Neutrophil (primary cell): ENCODE measurements at regions not wholly inside any gene's neighbourhood (a gene's known extent, or its start where the extent isn't known, plus 50 kb on each side); places are given as distances from the start of the nearest gene placed in this dataset.

Experiments used
- H3K27ac ChIP-seq: fragments of 200-600 bp; sonication (generic); 2 replicates; pipeline ENCODE4 v1.5.1; 2016; ENCODE audit warnings: mild to moderate bottlenecking, moderate library complexity
- H3K27me3 ChIP-seq: fragments of 200-600 bp; sonication (generic); 2 replicates; pipeline ENCODE4 v1.6.0; 2016; ENCODE audit warnings: mild to moderate bottlenecking
- H3K36me3 ChIP-seq: fragments of 200-600 bp; sonication (generic); 2 replicates; pipeline ENCODE4 v1.5.1; 2017
- H3K4me1 ChIP-seq, 2 experiments: fragments of 200-600 bp in 1 of 2; sonication (generic) in 1 of 2; 1 replicate in 1 of 2; 2 replicates in 1 of 2; pipeline versions ENCODE4 v1.5.1 to v1.6.1; 2013 to 2016; ENCODE audit warnings: low read depth in 1 of 2, low read length in 1 of 2, mild to moderate bottlenecking in 1 of 2, moderate library complexity in 1 of 2; ENCODE audit not compliant: control insufficient read depth in 1 of 2, insufficient read depth in 1 of 2
- H3K4me3 ChIP-seq, 2 experiments: fragments of 200-600 bp in 1 of 2; sonication (generic) in 1 of 2; 1 replicate in 1 of 2; 2 replicates in 1 of 2; pipeline ENCODE4 v1.5.1; 2013 to 2016; ENCODE audit warnings: low read depth in 1 of 2, low read length in 1 of 2, mild to moderate bottlenecking in 1 of 2, moderate library complexity in 1 of 2
- H3K9me3 ChIP-seq: fragments of 200-600 bp; sonication (generic); 2 replicates; pipeline ENCODE4 v1.5.1; 2016
- TF ChIP-seq, protein P1 (sequence below): fragments of 200-600 bp; sonication (generic); IDR thresholded peaks from 2 replicates; pipeline ENCODE4 v1.5.1; 2016; ENCODE audit warnings: antibody characterized with exemption

DNA sequence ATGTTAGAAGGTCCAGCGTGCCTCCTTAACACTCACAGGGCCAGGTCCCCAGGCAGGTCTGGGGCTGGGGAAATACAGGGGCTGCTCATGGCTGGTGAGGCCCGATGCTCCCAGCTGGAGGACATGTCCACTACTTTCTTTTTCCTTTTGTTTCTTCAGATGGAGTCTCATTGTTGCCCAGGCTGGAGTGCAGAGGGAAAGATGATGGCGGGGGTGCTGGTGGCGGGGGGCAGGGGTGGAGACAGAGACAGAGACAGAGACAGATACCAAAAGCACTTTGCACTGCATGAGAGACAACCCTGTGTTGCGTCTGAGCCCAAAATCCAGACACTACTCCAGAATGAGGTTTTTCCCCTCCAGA lies 211.0 kb downstream of the SH3BP4 start:
- Histone ChIP-seq H3K4me3 (no peak overlapping the region), H3K36me3 (no peaks in the 10 kb centered on the region), H3K9me3 (no peaks in the 10 kb centered on the region), H3K4me1 (no peaks in the 10 kb centered on the region), H3K27me3 (no peaks in the 10 kb centered on the region), H3K27ac (no peak overlapping the region)
- TF ChIP-seq, protein P1, sequence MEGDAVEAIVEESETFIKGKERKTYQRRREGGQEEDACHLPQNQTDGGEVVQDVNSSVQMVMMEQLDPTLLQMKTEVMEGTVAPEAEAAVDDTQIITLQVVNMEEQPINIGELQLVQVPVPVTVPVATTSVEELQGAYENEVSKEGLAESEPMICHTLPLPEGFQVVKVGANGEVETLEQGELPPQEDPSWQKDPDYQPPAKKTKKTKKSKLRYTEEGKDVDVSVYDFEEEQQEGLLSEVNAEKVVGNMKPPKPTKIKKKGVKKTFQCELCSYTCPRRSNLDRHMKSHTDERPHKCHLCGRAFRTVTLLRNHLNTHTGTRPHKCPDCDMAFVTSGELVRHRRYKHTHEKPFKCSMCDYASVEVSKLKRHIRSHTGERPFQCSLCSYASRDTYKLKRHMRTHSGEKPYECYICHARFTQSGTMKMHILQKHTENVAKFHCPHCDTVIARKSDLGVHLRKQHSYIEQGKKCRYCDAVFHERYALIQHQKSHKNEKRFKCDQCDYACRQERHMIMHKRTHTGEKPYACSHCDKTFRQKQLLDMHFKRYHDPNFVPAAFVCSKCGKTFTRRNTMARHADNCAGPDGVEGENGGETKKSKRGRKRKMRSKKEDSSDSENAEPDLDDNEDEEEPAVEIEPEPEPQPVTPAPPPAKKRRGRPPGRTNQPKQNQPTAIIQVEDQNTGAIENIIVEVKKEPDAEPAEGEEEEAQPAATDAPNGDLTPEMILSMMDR: no peak

DNA sequence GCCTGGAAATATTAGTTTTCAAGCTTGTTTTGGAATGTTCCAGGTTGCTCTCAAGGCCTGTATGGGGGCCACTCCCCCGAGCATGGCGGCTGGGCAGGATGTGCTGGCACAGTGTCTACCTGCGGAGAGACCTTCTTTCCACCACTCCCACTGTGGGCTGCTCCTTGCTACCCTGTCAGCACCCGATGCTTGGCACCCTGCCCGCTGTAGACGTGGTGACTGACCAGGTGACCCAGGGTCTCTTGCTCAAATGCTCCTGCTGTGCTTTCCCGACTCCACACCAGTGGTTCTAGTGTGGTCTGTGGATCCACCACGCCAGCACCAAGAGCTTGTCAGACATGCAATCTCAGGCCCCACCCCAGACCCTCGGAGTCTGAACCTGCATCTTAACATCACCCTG lies 213.3 kb downstream of the SH3BP4 start:
- TF ChIP-seq, protein P1: no peak
- Histone ChIP-seq H3K4me3 (no peak overlapping the region), H3K27ac (no peak overlapping the region), H3K4me1 (no peaks in the 10 kb centered on the region), H3K9me3 (no peaks in the 10 kb centered on the region), H3K36me3 (no peaks in the 10 kb centered on the region), H3K27me3 (no peaks in the 10 kb centered on the region)

DNA sequence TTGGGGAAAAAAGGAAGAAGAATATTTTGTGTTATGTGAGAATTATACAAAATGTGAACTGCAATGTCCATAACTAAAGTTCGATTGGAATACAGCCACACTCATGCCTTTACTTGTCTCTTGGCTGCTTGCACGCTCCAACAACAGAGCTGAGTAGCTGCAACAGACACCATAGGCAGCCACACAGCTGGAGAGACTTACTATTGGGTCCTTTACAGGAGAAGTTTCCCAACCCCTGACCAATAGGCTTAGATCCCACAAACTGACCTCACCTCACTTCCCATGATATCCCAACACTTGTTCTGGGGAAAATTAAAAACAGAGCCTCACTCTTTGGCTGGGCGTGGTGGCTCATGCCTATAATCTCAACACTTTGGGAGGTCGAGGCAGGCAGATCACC lies 213.8 kb downstream of the SH3BP4 start:
- Histone ChIP-seq H3K27ac (no peak overlapping the region), H3K36me3 (no peaks in the 10 kb centered on the region), H3K4me3 (no peak overlapping the region), H3K4me1 (no peaks in the 10 kb centered on the region), H3K9me3 (no peaks in the 10 kb centered on the region), H3K27me3 (no peaks in the 10 kb centered on the region)
- TF ChIP-seq, protein P1: no peak

DNA sequence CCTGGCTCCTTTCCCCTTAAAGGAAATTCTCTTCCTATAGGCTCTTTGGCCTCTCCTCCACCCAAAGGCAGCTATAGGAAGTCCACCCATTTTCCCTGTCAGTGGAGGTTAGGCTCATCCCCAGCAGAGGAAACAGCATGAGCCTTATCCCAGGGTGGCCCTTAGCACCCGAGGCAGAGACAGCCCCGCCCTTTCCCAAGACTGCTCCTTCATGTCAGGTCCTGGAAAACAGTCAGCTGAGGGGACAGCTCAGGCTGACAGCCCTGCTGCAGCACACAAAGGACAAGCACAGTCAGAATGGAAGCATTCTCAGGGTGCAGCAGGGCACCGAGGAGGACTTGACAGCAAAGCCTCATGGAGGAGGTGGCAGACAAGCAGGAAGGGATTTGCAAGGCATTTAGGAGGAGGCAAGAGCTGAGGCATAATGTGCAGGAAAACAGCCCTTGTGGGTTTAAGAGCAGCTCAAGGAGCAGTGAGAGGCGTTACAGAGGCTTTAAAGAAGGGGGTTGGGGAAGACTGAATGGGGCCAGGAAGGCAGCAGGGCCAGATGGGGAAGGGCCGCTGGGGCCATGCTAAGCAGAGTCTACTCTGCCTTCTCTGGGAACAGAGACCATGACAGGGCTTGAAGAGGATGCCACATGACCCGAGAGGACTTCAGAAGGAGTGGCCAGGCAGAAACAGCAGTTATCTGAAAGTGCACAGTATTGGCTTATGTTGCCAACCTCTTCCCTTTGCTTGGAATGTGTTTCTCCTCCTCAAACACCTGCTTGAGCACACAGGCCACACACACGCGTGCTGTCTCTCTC lies 216.6 kb downstream of the SH3BP4 start:
- TF ChIP-seq, protein P1: no peak
- no peaks in the 10 kb centered on the region for H3K27me3 ChIP-seq
- no peak overlapping the region for H3K27ac ChIP-seq
- H3K4me3 ChIP-seq: no peak overlapping the region
- H3K4me1 ChIP-seq: no peaks in the 10 kb centered on the region
- H3K36me3 ChIP-seq: no peaks in the 10 kb centered on the region
- H3K9me3 ChIP-seq: no peaks in the 10 kb centered on the region

DNA sequence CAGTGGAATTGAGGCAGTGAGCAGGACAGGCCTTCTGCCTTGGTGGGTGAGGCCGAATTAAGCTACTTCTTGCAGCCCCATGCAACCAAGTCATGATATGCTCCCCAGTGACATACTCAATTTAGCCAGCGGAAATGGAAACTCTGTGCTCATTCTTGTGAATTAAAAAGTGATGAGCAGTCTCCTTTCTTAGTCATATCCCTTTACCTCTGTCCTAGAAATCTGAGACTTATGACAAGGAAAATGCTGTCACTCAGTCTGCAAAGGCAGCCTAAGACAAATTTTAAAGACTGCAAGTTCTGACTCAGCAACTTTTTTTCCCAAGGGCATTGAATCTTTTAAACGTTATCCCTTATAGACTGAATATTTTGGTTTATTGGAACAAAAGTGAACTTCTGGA lies 218.2 kb downstream of the SH3BP4 start:
- TF ChIP-seq, protein P1: no peak
- Histone ChIP-seq H3K27ac (no peak overlapping the region), H3K9me3 (no peaks in the 10 kb centered on the region), H3K27me3 (no peaks in the 10 kb centered on the region), H3K36me3 (no peaks in the 10 kb centered on the region), H3K4me1 (no peaks in the 10 kb centered on the region), H3K4me3 (no peak overlapping the region)
